ENCODE measurements at regions not wholly inside any gene's neighbourhood (a gene's known extent, or its start where the extent isn't known, plus 50 kb on each side); places are given as distances from the start of the nearest gene placed in this dataset.
"Not testable (repeated sequence)": the region's sequence is repeated elsewhere in the genome, so short reads cannot be mapped to it uniquely, and the experiment has no call there.

GRCh38 chr3:161600173-161600572 is 103.6 kb downstream of the OTOL1 start:
- DNase-seq (ENCODE audit: low read depth, low spot score) = no peak

- DNase-seq (ENCODE audit: low read depth, low spot score) = no peak
These were observed 105.9 kb downstream of the OTOL1 start for GRCh38 chr3:161602475-161602874.

GRCh38 chr3:161602918-161603317 is 106.3 kb downstream of the OTOL1 start:
- no peak for DNase-seq (ENCODE audit: low read depth, low spot score)

GRCh38 chr3:161607056-161607455 is 110.4 kb downstream of the OTOL1 start:
- DNase-seq (ENCODE audit: low read depth, low spot score) = no peak

GRCh38 chr3:161619351-161619750 is 122.7 kb downstream of the OTOL1 start:
- DNase-seq (ENCODE audit: low read depth, low spot score) = no peak

GRCh38 chr3:161630794-161631193 is 134.2 kb downstream of the OTOL1 start:
- no peak for DNase-seq (ENCODE audit: low read depth, low spot score)

- DNase-seq (ENCODE audit: low read depth, low spot score) = no peak
These were observed 134.9 kb downstream of the OTOL1 start for GRCh38 chr3:161631536-161631935.

- no peak for DNase-seq (ENCODE audit: low read depth, low spot score)
These were observed 141.0 kb downstream of the OTOL1 start for GRCh38 chr3:161637559-161637958.

GRCh38 chr3:161639095-161639494 is 142.5 kb downstream of the OTOL1 start:
- DNase-seq (ENCODE audit: low read depth, low spot score) = not testable (repeated sequence)

GRCh38 chr3:161640181-161640580 is 143.6 kb downstream of the OTOL1 start:
- no peak for DNase-seq (ENCODE audit: low read depth, low spot score)

- DNase-seq (ENCODE audit: low read depth, low spot score) = no peak
These were observed 144.7 kb downstream of the OTOL1 start for GRCh38 chr3:161641287-161641686.

GRCh38 chr3:161644891-161645635 is 148.5 kb downstream of the OTOL1 start:
- no peak for DNase-seq (ENCODE audit: low read depth, low spot score)

- DNase-seq (ENCODE audit: low read depth, low spot score) = no peak
These were observed 151.4 kb downstream of the OTOL1 start for GRCh38 chr3:161647936-161648470.

- no peak for DNase-seq (ENCODE audit: low read depth, low spot score)
These were observed 153.4 kb downstream of the OTOL1 start for GRCh38 chr3:161649900-161650484.

- no peak for DNase-seq (ENCODE audit: low read depth, low spot score)
These were observed 161.2 kb downstream of the OTOL1 start for GRCh38 chr3:161657786-161658185.

- no peak for DNase-seq (ENCODE audit: low read depth, low spot score)
These were observed 174.5 kb downstream of the OTOL1 start for GRCh38 chr3:161671141-161671540.

- no peak for DNase-seq (ENCODE audit: low read depth, low spot score)
These were observed 175.9 kb downstream of the OTOL1 start for GRCh38 chr3:161672478-161672877.

- DNase-seq (ENCODE audit: low read depth, low spot score) = no peak
These were observed 177.3 kb downstream of the OTOL1 start for GRCh38 chr3:161673866-161674265.

GRCh38 chr3:161674402-161674801 is 177.8 kb downstream of the OTOL1 start:
- DNase-seq (ENCODE audit: low read depth, low spot score) = no peak

- DNase-seq (ENCODE audit: low read depth, low spot score) = not testable (repeated sequence)
These were observed 185.2 kb downstream of the OTOL1 start for GRCh38 chr3:161681831-161682230.

- DNase-seq (ENCODE audit: low read depth, low spot score) = no peak
These were observed 186.1 kb downstream of the OTOL1 start for GRCh38 chr3:161682715-161683114.

- no peak for DNase-seq (ENCODE audit: low read depth, low spot score)
These were observed 193.1 kb downstream of the OTOL1 start for GRCh38 chr3:161689584-161690298.

- no peak for DNase-seq (ENCODE audit: low read depth, low spot score)
These were observed 193.7 kb downstream of the OTOL1 start for GRCh38 chr3:161690299-161690620.
